Activated CD8-positive, alpha-beta T cell treated with anti-CD3 and anti-CD28 coated beads, Interleukin-2, amount 10 ng/mL, durations not matched to agents 7 days and 5 days (primary cell): ENCODE measurements at regions not wholly inside any gene's neighbourhood (a gene's known extent, or its start where the extent isn't known, plus 50 kb on each side); places are given as distances from the start of the nearest gene placed in this dataset.

Experiments
- ATAC-seq: fragments of 150-1000 bp; cut with Tn5 transposase; one replicate; pipeline ENCODE4 v1.10.0; 2021; ENCODE audit warnings: moderate library complexity
- CTCF ChIA-PET: fragments of 350-600 bp; sonication (Branson Sonifier 250); formaldehyde crosslinking; loops from one replicate; lab custom pipeline; 2021; ENCODE audit warnings: antibody characterized with exemption; lab: Charles Lee
- POLR2A ChIA-PET: fragments of 350-600 bp; sonication (Branson Sonifier 250); formaldehyde crosslinking; loops from one replicate; lab custom pipeline; 2021; ENCODE audit warnings: antibody characterized with exemption; lab: Charles Lee
- DNase-seq: peaks from one replicate; pipeline ENCODE4 v3.0.0-alpha.2; 2020
- H3K27ac Mint-ChIP-seq: one replicate; pipeline ENCODE4 v1.8.0; 2021; ENCODE audit warnings: mild to moderate bottlenecking, mixed read lengths
- H3K27me3 Mint-ChIP-seq: one replicate; pipeline ENCODE4 v1.8.0; 2021; ENCODE audit warnings: low read depth, mixed read lengths
- H3K36me3 Mint-ChIP-seq: one replicate; pipeline ENCODE4 v1.8.0; 2021; ENCODE audit warnings: low read depth, mixed read lengths
- H3K4me1 Mint-ChIP-seq: one replicate; pipeline ENCODE4 v1.8.0; 2021; ENCODE audit warnings: low read depth, mixed read lengths
- H3K4me3 Mint-ChIP-seq: one replicate; pipeline ENCODE4 v1.8.0; 2021; ENCODE audit warnings: mild to moderate bottlenecking, mixed read lengths
- H3K9me3 Mint-ChIP-seq: one replicate; pipeline ENCODE4 v1.8.0; 2022; ENCODE audit warnings: mixed read lengths; ENCODE audit not compliant: insufficient read depth

DNA sequence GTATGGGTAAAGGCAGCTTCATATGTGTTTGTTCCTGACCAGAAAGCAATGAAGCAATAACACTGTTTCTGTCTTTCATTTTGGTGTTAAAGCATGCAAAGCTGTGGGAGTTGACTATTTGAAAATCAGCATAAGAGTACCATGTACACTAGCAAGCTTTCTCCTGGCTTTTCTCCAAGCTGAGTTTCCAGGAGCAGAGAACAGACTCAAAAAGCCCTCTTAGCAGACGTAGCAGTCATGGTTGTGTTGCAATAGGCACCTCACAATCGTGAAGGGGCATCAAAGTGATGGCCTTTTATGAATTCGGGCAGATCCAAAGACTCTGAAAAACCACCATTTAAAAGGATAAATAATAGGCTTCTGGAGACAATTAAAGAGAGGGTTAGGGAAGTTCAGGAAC, 159.7 kb downstream of the PTGER3 start:
- ATAC-seq (no peak), DNase-seq (no peak)
- H3K4me1 Mint-ChIP-seq: no peaks in the 10 kb centered on the region
- H3K4me3 Mint-ChIP-seq: no peak overlapping the region
- H3K9me3 Mint-ChIP-seq: no peaks in the 10 kb centered on the region
- H3K27ac Mint-ChIP-seq: no peak overlapping the region
- ChIA-PET POLR2A (no interaction called here), CTCF (no interaction called here)
- H3K27me3 Mint-ChIP-seq: peaks cover 19% of the 10 kb centered on the region
- no peaks in the 10 kb centered on the region for H3K36me3 Mint-ChIP-seq

DNA sequence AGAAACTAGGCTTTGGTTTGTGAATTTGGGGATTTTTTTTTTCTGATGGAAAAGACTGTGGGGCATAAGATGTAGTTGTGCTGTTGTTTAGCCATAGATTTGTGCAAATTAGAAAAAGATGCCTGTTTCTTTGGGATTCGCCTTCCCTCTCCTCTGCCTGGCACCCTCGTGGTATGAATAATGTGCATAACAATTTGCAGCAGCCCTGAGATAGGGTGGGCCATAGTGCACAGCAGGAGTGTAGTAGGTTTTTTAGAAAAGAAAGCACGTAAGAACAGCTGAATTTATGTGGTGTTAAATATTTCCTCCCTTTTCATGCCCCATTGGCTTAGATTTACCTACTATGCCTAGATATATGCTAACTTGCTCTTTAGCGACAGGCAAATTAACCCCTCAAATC, 158.9 kb downstream of the PTGER3 start:
- no peak overlapping the region for H3K4me3 Mint-ChIP-seq
- H3K27ac Mint-ChIP-seq: no peak overlapping the region
- H3K36me3 Mint-ChIP-seq: no peaks in the 10 kb centered on the region
- H3K27me3 Mint-ChIP-seq: peaks cover 19% of the 10 kb centered on the region
- ATAC-seq (no peak), DNase-seq (no peak)
- no peaks in the 10 kb centered on the region for H3K9me3 Mint-ChIP-seq
- POLR2A ChIA-PET: no interaction called here
- no peaks in the 10 kb centered on the region for H3K4me1 Mint-ChIP-seq
- CTCF ChIA-PET: interaction anchor here (0.7 kb wide), 1 partner anchor 203 kb away, joined by 3 read pairs; no protein-coding TSS in a partner anchor

DNA sequence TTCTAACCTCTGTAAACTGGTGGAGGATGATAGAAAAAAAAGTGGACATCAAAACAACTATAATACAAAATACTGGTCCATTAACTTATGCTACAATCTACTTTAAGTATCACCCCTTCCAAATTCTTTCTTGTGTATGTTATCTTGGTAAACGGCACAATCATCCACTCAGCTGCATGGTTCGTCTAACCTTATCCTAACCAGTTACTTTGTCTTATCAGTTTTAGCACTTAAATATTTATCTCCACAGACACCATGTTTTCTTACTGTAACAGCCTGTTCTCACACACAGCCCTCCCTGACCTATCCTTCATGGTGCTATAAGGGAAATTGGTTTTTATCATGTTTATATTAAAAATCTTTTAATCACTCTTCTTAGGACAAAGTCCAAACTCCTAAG, 157.2 kb downstream of the PTGER3 start:
- Mint-ChIP-seq H3K4me1 (peaks cover 6% of the 10 kb centered on the region), H3K27ac (no peak overlapping the region), H3K4me3 (no peak overlapping the region), H3K9me3 (no peaks in the 10 kb centered on the region), H3K36me3 (no peaks in the 10 kb centered on the region), H3K27me3 (peaks cover 19% of the 10 kb centered on the region)
- ATAC-seq (no peak), DNase-seq (no peak)
- CTCF ChIA-PET: no interaction called here
- POLR2A ChIA-PET: no interaction called here

DNA sequence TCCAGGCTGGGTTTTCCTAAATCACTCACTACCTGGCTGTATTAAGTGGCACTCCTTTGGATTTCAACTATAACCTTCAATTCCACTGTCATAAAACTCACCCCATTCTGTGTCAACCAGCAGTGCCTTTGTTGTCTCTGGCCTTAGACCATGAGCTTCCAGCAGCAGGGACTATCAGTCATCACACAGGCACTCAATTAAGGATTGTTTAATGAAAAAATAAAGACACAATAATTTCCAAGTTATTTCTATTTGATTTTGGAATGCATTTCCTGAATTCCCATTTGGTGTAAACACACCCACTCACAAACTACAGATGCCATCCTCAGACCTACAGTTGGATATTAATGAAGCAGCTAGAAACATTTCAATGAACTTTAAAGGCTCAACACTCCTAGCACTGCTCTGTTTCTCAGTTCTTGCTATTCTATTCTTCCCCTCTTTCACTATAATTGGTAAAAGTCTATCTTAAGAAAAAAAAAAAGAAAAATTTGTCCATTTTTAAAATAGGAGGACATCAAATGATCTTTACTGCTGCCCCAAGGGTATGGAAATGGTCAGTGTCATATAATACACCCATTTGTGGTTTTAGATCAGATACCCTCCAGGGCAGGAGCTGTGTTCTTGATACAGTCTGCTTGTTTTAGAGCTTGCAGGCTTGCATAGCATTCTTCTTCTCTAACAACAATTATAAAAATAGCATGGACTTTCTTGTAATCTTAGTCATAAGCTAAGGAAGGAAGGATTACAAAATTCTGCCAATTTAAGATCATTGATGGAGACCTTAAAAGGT, 156.4 kb downstream of the PTGER3 start:
- no peak for DNase-seq
- no peak overlapping the region for H3K27ac Mint-ChIP-seq
- no peak for ATAC-seq
- H3K27me3 Mint-ChIP-seq: peaks cover 15% of the 10 kb centered on the region
- CTCF ChIA-PET: no interaction called here
- POLR2A ChIA-PET: no interaction called here
- H3K9me3 Mint-ChIP-seq: no peaks in the 10 kb centered on the region
- no peaks in the 10 kb centered on the region for H3K36me3 Mint-ChIP-seq
- peaks cover 15% of the 10 kb centered on the region for H3K4me1 Mint-ChIP-seq
- no peak overlapping the region for H3K4me3 Mint-ChIP-seq

DNA sequence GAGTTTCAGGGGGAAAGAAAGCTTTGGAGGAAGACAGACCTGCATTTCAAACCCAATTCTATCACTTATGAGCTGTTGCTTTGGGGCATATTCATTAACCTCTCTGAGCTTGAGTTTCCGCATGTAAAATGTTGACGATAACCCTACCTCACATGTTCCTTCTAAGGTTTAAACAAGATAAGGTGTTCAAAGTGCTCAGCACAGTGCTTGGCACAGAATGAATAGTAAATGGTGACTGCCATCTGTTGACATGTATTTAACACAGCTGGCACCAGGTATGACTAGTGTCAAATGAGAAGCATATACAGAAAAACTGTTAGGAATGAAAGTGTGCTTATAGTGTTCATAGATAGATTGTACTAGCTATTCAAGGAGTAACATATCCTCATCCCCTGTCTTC, 155.5 kb downstream of the PTGER3 start:
- Mint-ChIP-seq H3K4me1 (peaks cover 15% of the 10 kb centered on the region), H3K4me3 (no peak overlapping the region), H3K27ac (no peak overlapping the region), H3K27me3 (peaks cover 7% of the 10 kb centered on the region), H3K36me3 (no peaks in the 10 kb centered on the region), H3K9me3 (no peaks in the 10 kb centered on the region)
- POLR2A ChIA-PET: no interaction called here
- CTCF ChIA-PET: no interaction called here
- no peak for DNase-seq
- ATAC-seq: no peak

DNA sequence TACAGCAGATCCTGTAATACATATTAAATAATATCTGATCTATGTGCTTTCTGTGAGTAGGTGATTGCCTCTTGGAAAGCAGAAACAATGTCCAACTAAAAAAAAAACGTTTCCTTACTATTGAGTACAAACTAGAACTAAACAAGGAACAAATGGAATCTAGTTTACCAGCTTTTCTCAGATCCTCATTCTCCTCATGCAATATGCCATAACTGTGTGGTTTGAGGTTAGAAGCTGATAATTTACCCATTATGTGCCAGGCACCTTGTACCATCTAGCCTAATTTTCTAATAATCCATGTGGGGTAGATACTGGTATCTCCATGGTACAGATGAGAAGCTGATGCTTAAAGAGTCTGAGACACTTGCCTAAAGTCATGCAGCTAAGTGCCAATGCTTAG, 154.7 kb downstream of the PTGER3 start:
- DNase-seq: no peak
- ChIA-PET POLR2A (no interaction called here), CTCF (no interaction called here)
- peaks cover 15% of the 10 kb centered on the region for H3K4me1 Mint-ChIP-seq
- no peaks in the 10 kb centered on the region for H3K9me3 Mint-ChIP-seq
- H3K27me3 Mint-ChIP-seq: peaks cover 7% of the 10 kb centered on the region
- no peak for ATAC-seq
- H3K4me3 Mint-ChIP-seq: no peak overlapping the region
- no peak overlapping the region for H3K27ac Mint-ChIP-seq
- no peaks in the 10 kb centered on the region for H3K36me3 Mint-ChIP-seq

DNA sequence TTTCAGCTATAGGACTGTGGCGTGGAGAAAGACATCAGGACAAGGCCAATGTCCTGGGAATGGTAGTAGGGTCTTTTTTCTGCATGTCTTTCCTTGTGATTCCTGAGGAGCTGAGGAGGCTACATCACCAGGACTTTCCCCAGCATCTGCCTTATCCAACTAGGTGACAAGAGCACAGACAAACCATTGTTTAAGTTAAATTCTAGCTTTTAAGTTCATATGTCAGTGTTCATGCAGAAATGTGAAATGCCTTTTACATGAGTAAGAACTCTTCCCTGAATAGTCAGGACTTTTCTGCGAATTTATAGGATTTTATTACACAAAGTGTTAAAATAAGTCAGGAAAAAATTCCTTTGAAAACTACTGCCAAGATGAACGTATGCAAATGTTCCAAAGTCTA, 154.2 kb downstream of the PTGER3 start:
- Mint-ChIP-seq H3K4me3 (no peak overlapping the region), H3K9me3 (no peaks in the 10 kb centered on the region), H3K27me3 (peaks cover 11% of the 10 kb centered on the region), H3K27ac (no peak overlapping the region), H3K4me1 (peaks cover 15% of the 10 kb centered on the region), H3K36me3 (no peaks in the 10 kb centered on the region)
- ChIA-PET CTCF (no interaction called here), POLR2A (no interaction called here)
- DNase-seq: no peak
- ATAC-seq: no peak

DNA sequence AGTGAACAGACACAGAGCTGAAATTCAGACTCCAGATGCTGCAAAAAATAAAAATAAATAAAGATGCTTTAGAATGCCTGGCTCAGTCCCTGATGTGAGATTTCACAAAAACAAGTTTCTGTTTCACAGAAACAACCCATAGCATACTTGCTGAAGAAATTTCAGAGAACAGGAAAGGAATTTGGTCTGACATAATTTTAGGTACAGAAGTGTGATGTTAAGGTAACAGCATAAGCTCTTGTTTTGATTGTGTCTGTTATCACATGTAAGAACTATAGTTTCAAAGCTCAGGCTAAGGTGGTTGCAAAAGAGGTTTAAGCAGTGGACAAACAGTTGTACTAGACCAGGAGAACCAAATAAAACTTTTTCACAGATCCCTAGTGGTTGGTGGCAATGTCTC, 152.1 kb downstream of the PTGER3 start:
- CTCF ChIA-PET: interaction anchor here (0.9 to 1.2 kb wide), 2 partner anchors 22 to 29 kb away, joined by 3 read pairs; no protein-coding TSS in a partner anchor
- no peak for ATAC-seq
- Mint-ChIP-seq H3K27ac (no peak overlapping the region), H3K27me3 (peaks cover 11% of the 10 kb centered on the region), H3K36me3 (no peaks in the 10 kb centered on the region), H3K4me1 (peaks cover 15% of the 10 kb centered on the region), H3K9me3 (no peaks in the 10 kb centered on the region), H3K4me3 (no peak overlapping the region)
- POLR2A ChIA-PET: no interaction called here
- DNase-seq: no peak

DNA sequence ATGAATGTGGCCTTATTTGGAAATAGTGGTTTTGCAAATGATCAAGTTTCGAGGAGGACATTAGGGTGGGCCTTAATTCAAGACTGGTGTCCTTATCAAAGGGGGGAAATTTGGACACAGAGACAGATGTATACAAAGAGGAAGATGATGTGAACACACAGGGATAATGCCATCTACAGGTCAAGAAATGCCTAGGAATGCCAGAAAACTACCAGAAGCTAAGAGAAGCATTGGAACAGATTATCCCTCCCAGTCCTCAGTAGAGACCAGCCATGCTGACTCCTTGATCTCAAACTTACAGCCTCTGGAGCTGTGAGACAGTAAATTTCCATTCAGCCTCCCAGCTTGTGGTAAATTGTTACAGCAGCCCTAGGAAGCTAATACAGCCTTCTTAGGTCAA, 151.4 kb downstream of the PTGER3 start:
- Mint-ChIP-seq H3K27me3 (peaks cover 11% of the 10 kb centered on the region), H3K4me3 (no peak overlapping the region), H3K36me3 (no peaks in the 10 kb centered on the region), H3K4me1 (peaks cover 15% of the 10 kb centered on the region), H3K27ac (no peak overlapping the region), H3K9me3 (no peaks in the 10 kb centered on the region)
- ATAC-seq (no peak), DNase-seq (no peak)
- POLR2A ChIA-PET: no interaction called here
- CTCF ChIA-PET: interaction anchor here (1.2 kb wide), 1 partner anchor 29 kb away, joined by 3 read pairs; no protein-coding TSS in a partner anchor

DNA sequence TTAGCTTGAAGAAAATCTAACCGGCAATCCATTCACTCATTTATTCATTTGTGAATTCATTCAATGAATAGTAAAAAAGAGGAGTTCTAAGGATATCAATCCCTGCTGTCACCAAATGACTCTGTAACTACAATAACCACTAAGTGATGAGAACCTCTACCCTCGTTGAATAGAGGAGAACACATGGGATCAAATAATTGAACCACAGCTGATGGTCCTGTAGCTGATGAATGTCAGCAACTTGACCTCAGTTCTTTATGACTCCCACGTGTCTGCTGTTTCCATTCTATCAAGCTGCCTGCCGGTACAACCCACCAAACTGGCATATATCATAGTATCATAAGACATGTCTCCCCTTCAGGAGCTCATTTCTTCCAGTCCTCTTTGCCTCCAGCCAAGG, 150.3 kb downstream of the PTGER3 start:
- Mint-ChIP-seq H3K4me1 (peaks cover 15% of the 10 kb centered on the region), H3K27ac (no peak overlapping the region), H3K27me3 (peaks cover 11% of the 10 kb centered on the region), H3K9me3 (no peaks in the 10 kb centered on the region), H3K4me3 (no peak overlapping the region), H3K36me3 (no peaks in the 10 kb centered on the region)
- CTCF ChIA-PET: no interaction called here
- no peak for DNase-seq
- POLR2A ChIA-PET: no interaction called here
- no peak for ATAC-seq

DNA sequence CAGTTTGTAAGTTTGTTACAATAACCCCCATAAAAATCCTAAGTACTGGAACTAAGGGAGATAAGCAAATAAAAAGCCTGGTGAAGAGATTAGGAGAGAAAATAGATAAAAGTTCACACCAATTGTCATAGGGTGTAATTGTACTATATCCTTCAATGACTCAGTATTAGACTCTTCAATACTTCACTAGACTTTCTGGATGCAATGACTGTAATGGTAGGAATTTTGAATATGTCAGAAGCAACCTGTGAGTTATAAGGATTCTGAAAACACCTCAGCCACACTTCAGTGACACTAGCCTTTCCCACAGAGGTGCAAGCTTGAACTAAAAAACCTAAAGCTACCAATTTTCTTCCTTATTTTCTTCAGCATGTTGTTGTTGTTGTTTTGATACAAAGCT, 147.9 kb downstream of the PTGER3 start:
- ATAC-seq (no peak), DNase-seq (no peak)
- ChIA-PET POLR2A (no interaction called here), CTCF (no interaction called here)
- no peaks in the 10 kb centered on the region for H3K36me3 Mint-ChIP-seq
- H3K4me3 Mint-ChIP-seq: no peak overlapping the region
- H3K9me3 Mint-ChIP-seq: no peaks in the 10 kb centered on the region
- peaks cover 15% of the 10 kb centered on the region for H3K4me1 Mint-ChIP-seq
- peaks cover 11% of the 10 kb centered on the region for H3K27me3 Mint-ChIP-seq
- H3K27ac Mint-ChIP-seq: no peak overlapping the region

DNA sequence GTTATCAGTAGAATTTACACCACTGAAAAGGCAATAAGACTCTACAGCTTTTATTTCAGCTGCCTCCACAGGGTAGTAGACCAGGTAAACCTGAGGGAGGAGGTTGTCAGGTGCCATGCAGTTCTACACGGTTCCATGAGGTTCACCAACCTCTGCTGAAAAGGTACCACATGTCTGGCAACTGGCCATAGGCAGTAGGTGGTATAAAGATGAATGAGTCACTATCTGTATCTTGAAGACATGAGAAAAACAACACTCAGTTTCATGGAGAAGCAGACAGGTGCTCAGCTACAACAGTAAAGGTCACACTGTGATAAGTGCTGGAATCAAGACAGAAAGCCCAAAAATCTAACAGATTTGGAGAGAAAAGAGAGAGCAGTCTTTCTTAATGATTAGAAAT, 145.4 kb downstream of the PTGER3 start:
- ATAC-seq (no peak), DNase-seq (no peak)
- ChIA-PET CTCF (no interaction called here), POLR2A (no interaction called here)
- Mint-ChIP-seq H3K4me3 (no peak overlapping the region), H3K27ac (no peak overlapping the region), H3K36me3 (no peaks in the 10 kb centered on the region), H3K4me1 (no peaks in the 10 kb centered on the region), H3K27me3 (peaks cover 11% of the 10 kb centered on the region), H3K9me3 (peaks cover 3% of the 10 kb centered on the region)

DNA sequence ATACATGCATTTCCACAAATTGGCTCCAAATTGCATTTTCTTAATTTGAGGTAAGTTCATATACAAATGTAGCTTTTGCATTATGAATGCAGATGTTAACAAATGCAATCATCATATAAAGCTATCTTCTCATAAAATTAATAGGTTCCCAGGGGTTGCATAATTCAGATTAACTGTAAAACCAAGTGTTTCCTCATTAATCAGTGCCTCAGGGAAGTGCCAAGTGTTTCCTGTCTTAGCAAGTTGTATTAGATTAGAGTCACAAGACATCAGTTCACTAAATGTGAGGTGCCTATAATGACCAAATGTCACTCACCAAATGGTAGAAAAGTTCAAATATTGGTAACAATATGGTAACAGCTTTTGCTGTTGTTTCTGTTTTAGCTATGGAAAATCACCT, 140.8 kb downstream of the PTGER3 start:
- ATAC-seq (no peak), DNase-seq (no peak)
- H3K36me3 Mint-ChIP-seq: peaks cover 6% of the 10 kb centered on the region
- H3K27me3 Mint-ChIP-seq: no peaks in the 10 kb centered on the region
- no peak overlapping the region for H3K4me3 Mint-ChIP-seq
- peaks cover 8% of the 10 kb centered on the region for H3K9me3 Mint-ChIP-seq
- peaks cover 29% of the 10 kb centered on the region for H3K4me1 Mint-ChIP-seq
- no peak overlapping the region for H3K27ac Mint-ChIP-seq
- ChIA-PET POLR2A (no interaction called here), CTCF (no interaction called here)
